IMR-90 (cell line): ENCODE measurements at regions not wholly inside any gene's neighbourhood (a gene's known extent, or its start where the extent isn't known, plus 50 kb on each side); places are given as distances from the start of the nearest gene placed in this dataset.

Experiments
- ATAC-seq: fragments of 200-7000 bp; cut with Tn5 transposase; 2 replicates; pipeline ENCODE4 v1.9.1; 2020; ENCODE audit warnings: low read depth, mild to moderate bottlenecking, moderate library complexity
- BruUV-seq: library from RNA; stranded (reverse); fragments of 400-500 nt; replicated peaks from 2 replicates; lab custom pipeline; 2021; lab: Mats Ljungman, UMichigan
- CTCF ChIA-PET: fragments of 300-600 bp; formaldehyde crosslinking; extraction: SDS; loops from one replicate; lab custom pipeline; 2021; ENCODE audit warnings: antibody characterized with exemption; lab: Yijun Ruan, JAX
- POLR2A ChIA-PET: fragments of 300-600 bp; sonication (Branson Sonifier 250); formaldehyde crosslinking; loops from one replicate; lab custom pipeline; 2022; ENCODE audit warnings: antibody characterized with exemption; ENCODE audit not compliant: unreplicated experiment; lab: Charles Lee
- DNase-seq: peaks from one replicate; pipeline ENCODE4 v3.0.0; 2013
- H2AFZ ChIP-seq: replicated peaks from 2 replicates; pipeline ENCODE3; 2013; ENCODE audit warnings: low read length, mild to moderate bottlenecking; ENCODE audit not compliant: poor library complexity
- H2AK5ac ChIP-seq: 2 replicates; pipeline ENCODE4 v1.6.1; 2013; ENCODE audit warnings: low read depth, low read length, inconsistent platforms
- H2AK9ac ChIP-seq: replicated peaks from 2 replicates; pipeline ENCODE3; 2013; ENCODE audit warnings: mild to moderate bottlenecking, low read depth, low read length, moderate library complexity; ENCODE audit not compliant: poor library complexity
- H2BK120ac ChIP-seq: 2 replicates; pipeline ENCODE4 v1.6.1; 2013; ENCODE audit warnings: low read depth, low read length, inconsistent platforms
- H2BK15ac ChIP-seq: 3 replicates; pipeline ENCODE4 v1.6.1; 2013; ENCODE audit warnings: low read depth, low read length, inconsistent platforms
- H2BK20ac ChIP-seq: 2 replicates; pipeline ENCODE4 v1.6.1; 2013; ENCODE audit warnings: low read depth, mild to moderate bottlenecking, inconsistent platforms, low read length, moderate library complexity
- H2BK5ac ChIP-seq: 2 replicates; pipeline ENCODE4 v1.6.1; 2013; ENCODE audit warnings: mild to moderate bottlenecking, low read depth, low read length, inconsistent platforms; ENCODE audit not compliant: poor library complexity, severe bottlenecking
- H3K14ac ChIP-seq: replicated peaks from 2 replicates; pipeline ENCODE4 v1.6.1; 2013; ENCODE audit warnings: low read depth, low read length, inconsistent platforms
- H3K18ac ChIP-seq: 2 replicates; pipeline ENCODE4 v1.6.1; 2013; ENCODE audit warnings: low read depth, low read length, control low read depth
- H3K23ac ChIP-seq: 2 replicates; pipeline ENCODE4 v1.6.1; 2013; ENCODE audit warnings: low read depth, low read length, inconsistent platforms
- H3K27ac ChIP-seq: 2 replicates; pipeline ENCODE4 v1.5.1; 2013; ENCODE audit warnings: mild to moderate bottlenecking, control low read depth, low read length; ENCODE audit not compliant: insufficient read depth
- H3K27me3 ChIP-seq: 2 replicates; pipeline ENCODE4 v1.6.1; 2013; ENCODE audit warnings: low read length; ENCODE audit not compliant: control insufficient read depth, insufficient read depth
- H3K36me3 ChIP-seq: 2 replicates; pipeline ENCODE4 v1.6.1; 2013; ENCODE audit warnings: low read length, mixed read lengths; ENCODE audit not compliant: control insufficient read depth, insufficient read depth
- H3K4ac ChIP-seq: 2 replicates; pipeline ENCODE4 v1.6.1; 2013; ENCODE audit warnings: low read depth, low read length, inconsistent platforms
- H3K4me1 ChIP-seq: 2 replicates; pipeline ENCODE4 v1.6.1; 2013; ENCODE audit warnings: low read length, mixed read lengths; ENCODE audit not compliant: control insufficient read depth, insufficient read depth
- H3K4me2 ChIP-seq: 2 replicates; pipeline ENCODE4 v1.6.1; 2013; ENCODE audit warnings: low read depth, mild to moderate bottlenecking, control low read depth, low read length, moderate library complexity
- H3K4me3 ChIP-seq: 2 replicates; pipeline ENCODE4 v1.5.1; 2013; ENCODE audit warnings: low read depth, mild to moderate bottlenecking, control low read depth, low read length, moderate library complexity; ENCODE audit not compliant: insufficient read depth
- H3K56ac ChIP-seq: 2 replicates; pipeline ENCODE4 v1.6.1; 2013; ENCODE audit warnings: low read length, inconsistent platforms; ENCODE audit not compliant: insufficient read depth; ENCODE audit errors: extremely low read depth
- H3K79me1 ChIP-seq, 2 experiments: 2 replicates each; pipeline ENCODE4 v1.6.1; 2013; ENCODE audit warnings: low read length in 2 of 2, inconsistent platforms in 1 of 2, low read depth in 1 of 2
- H3K9ac ChIP-seq: 2 replicates; pipeline ENCODE4 v1.6.1; 2013; ENCODE audit warnings: low read depth, low read length, control low read depth
- H3K9me1 ChIP-seq: 2 replicates; pipeline ENCODE4 v1.6.1; 2013; ENCODE audit warnings: low read length, inconsistent platforms; ENCODE audit not compliant: insufficient read depth
- H3K9me3 ChIP-seq: 2 replicates; pipeline ENCODE4 v1.6.1; 2013; ENCODE audit warnings: low read length; ENCODE audit not compliant: control insufficient read depth, insufficient read depth
- H4K20me1 ChIP-seq: 2 replicates; pipeline ENCODE4 v1.6.1; 2013; ENCODE audit warnings: low read length, inconsistent platforms; ENCODE audit not compliant: insufficient read depth
- H4K5ac ChIP-seq: 2 replicates; pipeline ENCODE4 v1.6.1; 2013; ENCODE audit warnings: mild to moderate bottlenecking, low read depth, low read length, control low read depth
- H4K8ac ChIP-seq, 2 experiments: 2 replicates each; pipeline ENCODE4 v1.6.1; 2013; ENCODE audit warnings: low read depth in 2 of 2, low read length in 2 of 2, control low read depth in 1 of 2, inconsistent platforms in 1 of 2
- H4K91ac ChIP-seq: 2 replicates; pipeline ENCODE4 v1.6.1; 2013; ENCODE audit warnings: low read depth, low read length, inconsistent platforms; ENCODE audit not compliant: insufficient read depth
- BHLHE40 ChIP-seq: fragments of 150-350 bp; IDR thresholded peaks from 2 replicates; pipeline ENCODE4 v1.6.1; 2016; ENCODE audit warnings: mild to moderate bottlenecking, low read depth, low read length
- CEBPB ChIP-seq: IDR thresholded peaks from 2 replicates; pipeline ENCODE4 v1.6.1; 2012; ENCODE audit warnings: low read depth, low read length, improper control_type of control experiment
- CHD1 ChIP-seq: IDR thresholded peaks from 2 replicates; pipeline ENCODE4 v1.6.1; 2012; ENCODE audit warnings: low read depth, low read length, improper control_type of control experiment
- MAFK ChIP-seq: IDR thresholded peaks from 2 replicates; pipeline ENCODE4 v1.6.1; 2012; ENCODE audit warnings: low read depth, low read length, improper control_type of control experiment
- MXI1 ChIP-seq: IDR thresholded peaks from 2 replicates; pipeline ENCODE4 v1.6.1; 2012; ENCODE audit warnings: low read depth, mild to moderate bottlenecking, low read length, moderate library complexity, borderline replicate concordance
- NFE2L2 ChIP-seq: fragments of 150-350 bp; IDR thresholded peaks from 2 replicates; pipeline ENCODE4 v1.6.1; 2016; ENCODE audit warnings: low read depth, mild to moderate bottlenecking, low read length
- RAD21 ChIP-seq: IDR thresholded peaks from 2 replicates; pipeline ENCODE4 v1.6.1; 2012; ENCODE audit warnings: low read length, improper control_type of control experiment
- RCOR1 ChIP-seq: IDR thresholded peaks from 2 replicates; pipeline ENCODE4 v1.6.1; 2012; ENCODE audit warnings: mild to moderate bottlenecking, low read length, improper control_type of control experiment; ENCODE audit not compliant: insufficient replicate concordance
- RFX5 ChIP-seq: IDR thresholded peaks from 2 replicates; pipeline ENCODE4 v1.8.0; 2012; ENCODE audit warnings: low read depth, mild to moderate bottlenecking, low read length, moderate library complexity
- WGBS, 2 experiments: methylation state at CpG; one replicate each; pipeline versions ENCODE4 v1.1.5 to v1.1.7; 2013; ENCODE audit warnings: missing lambda C conversion rate in 2 of 2; ENCODE audit not compliant: insufficient read length in 1 of 2; ENCODE audit errors: extremely low coverage in 2 of 2; 5-methylcytosine and 5-hydroxymethylcytosine counted together
- dilution Hi-C: fragments of 300-500 bp; cut with HindIII; formaldehyde crosslinking; loops from one replicate; pipeline ENCODE4 v1.14.3; 2018; ENCODE audit warnings: low sequenced_read_pairs; ENCODE audit not compliant: unreplicated experiment
- in situ Hi-C: fragments of 300-500 bp; cut with MboI; formaldehyde crosslinking; loops from 3 replicates; pipeline ENCODE4 v1.14.3; 2019; ENCODE audit warnings: low sequenced_read_pairs, inconsistent platforms, mixed read lengths
- intact Hi-C: fragments of 100-400 bp; cut with micrococcal nuclease; formaldehyde crosslinking; loops from 2 replicates; pipeline ENCODE4 v1.10.0; 2022
- TF ChIP-seq, protein P1 (sequence below): fragments of 150-350 bp; IDR thresholded peaks from 2 replicates; pipeline ENCODE4 v1.6.1; 2016; ENCODE audit warnings: low read depth, mild to moderate bottlenecking, low read length, moderate library complexity, borderline replicate concordance
- TF ChIP-seq, protein P2 (sequence below): fragments of 150-350 bp; IDR thresholded peaks from 2 replicates; pipeline ENCODE4 v1.6.1; 2017; ENCODE audit warnings: mild to moderate bottlenecking, antibody characterized with exemption, low read length, low read depth
- TF ChIP-seq, protein P3 (sequence below): conservative IDR thresholded peaks from 2 replicates; pipeline ENCODE4 v1.5.1; 2012; ENCODE audit warnings: mild to moderate bottlenecking, low read depth, low read length, improper control_type of control experiment

DNA sequence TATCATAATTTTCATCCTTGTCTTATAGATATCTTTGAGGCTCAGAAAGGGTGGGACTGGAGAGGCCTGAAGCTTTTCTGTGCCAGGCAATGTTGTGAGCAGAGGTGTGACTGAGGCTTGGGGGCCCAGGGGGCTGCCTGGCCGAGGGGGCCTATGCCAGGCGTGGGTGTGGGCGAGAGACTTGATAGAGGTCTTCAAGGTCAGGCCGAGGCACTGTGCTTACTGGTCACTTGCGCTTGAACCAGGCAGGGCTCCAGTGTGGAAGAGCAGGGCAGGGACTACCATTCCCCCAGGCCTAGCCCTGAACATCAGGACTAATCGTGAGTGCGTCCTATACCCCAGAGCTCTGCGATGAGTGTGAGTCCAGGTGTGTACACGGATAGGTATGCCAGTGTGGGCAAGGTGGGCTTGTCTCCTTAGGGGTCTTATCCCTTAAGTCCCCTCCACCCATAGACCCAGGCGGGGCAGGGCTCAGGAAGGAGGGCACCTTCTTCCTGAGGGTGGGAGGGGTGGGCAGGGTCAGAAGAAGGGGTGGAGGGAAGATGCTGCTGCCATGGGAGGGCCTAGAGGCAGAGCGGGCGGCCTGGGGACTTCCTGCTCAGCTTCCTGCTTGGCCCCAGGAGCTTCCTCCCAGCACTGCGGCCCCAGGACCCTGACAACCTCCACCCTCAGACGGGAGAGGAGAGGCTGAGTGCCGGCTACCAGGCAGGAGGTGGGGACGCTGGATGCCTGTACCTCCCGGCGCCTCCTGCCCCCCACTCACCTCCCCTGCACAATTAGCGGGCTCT, 84.7 kb downstream of the LINGO1 start (continued):
- no peak for TF ChIP-seq RCOR1

DNA sequence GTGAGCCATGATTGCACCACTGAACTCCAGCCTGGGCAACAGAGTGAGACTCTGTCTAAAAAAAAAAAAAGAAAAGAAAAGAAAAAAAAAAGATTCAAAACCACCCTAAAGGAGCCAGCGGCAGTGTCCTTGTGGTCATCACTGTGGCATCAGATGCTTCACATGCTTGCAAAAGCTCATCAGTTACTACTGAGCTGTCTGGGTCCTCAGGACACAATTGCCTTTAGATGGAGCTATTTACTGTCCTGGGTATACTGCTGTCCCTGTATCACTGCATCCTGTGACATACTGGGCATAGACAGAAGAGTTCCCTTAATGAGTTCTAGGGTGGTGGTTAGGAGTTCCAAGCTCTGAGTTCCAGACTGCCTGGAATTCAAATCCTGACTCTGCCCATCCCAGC, 85.8 kb downstream of the LINGO1 start:
- Histone ChIP-seq H3K79me1 (no peaks in the 10 kb centered on the region), H2BK120ac (no peak overlapping the region), H3K9me1 (peaks cover 7% of the 10 kb centered on the region; the same call in 1 of the 2 replicates), H2AK9ac (no peak overlapping the region), H2AFZ (no peak overlapping the region), H2BK5ac (no peak overlapping the region), H3K36me3 (no peaks in the 10 kb centered on the region), H4K91ac (no peak overlapping the region), H2BK15ac (no peak overlapping the region), H3K18ac (no peak overlapping the region), H3K23ac (no peak overlapping the region), H4K5ac (no peak overlapping the region), H3K4me2 (no peak overlapping the region), H3K4ac (no peak overlapping the region), H3K27me3 (no peaks in the 10 kb centered on the region), H3K9ac (no peak overlapping the region), H3K4me3 (no peak overlapping the region), H4K20me1 (no peaks in the 10 kb centered on the region), H3K56ac (no peak overlapping the region), H3K14ac (no peak overlapping the region), H2BK20ac (no peak overlapping the region), H3K4me1 (peaks cover 18% of the 10 kb centered on the region), H2AK5ac (no peak overlapping the region; the same call in 1 of the 2 replicates), H4K8ac (no peak overlapping the region), H3K9me3 (0 out of 2 replicates have a peak, but pooled peaks cover 4% of the 10 kb centered on the region), H3K27ac (no peak overlapping the region)
- ChIA-PET POLR2A (no interaction called here), CTCF (no interaction called here)
- no CpG with 5 or more reads among the region's 1 CpG for WGBS, 2 experiments
- in situ Hi-C loops (loop anchor here (10.0 kb wide), 1 partner anchor 522 kb away; no protein-coding TSS in a partner anchor), intact Hi-C loops (loop anchor here (2.0 kb wide), 1 partner anchor 126 kb away; the partner anchor contains the start of genes HMG20A and PEAK1), dilution Hi-C loops (no loop called here)
- no TSS peak for BruUV-seq
- TF ChIP-seq NFE2L2: no peak
- TF ChIP-seq, protein P1, sequence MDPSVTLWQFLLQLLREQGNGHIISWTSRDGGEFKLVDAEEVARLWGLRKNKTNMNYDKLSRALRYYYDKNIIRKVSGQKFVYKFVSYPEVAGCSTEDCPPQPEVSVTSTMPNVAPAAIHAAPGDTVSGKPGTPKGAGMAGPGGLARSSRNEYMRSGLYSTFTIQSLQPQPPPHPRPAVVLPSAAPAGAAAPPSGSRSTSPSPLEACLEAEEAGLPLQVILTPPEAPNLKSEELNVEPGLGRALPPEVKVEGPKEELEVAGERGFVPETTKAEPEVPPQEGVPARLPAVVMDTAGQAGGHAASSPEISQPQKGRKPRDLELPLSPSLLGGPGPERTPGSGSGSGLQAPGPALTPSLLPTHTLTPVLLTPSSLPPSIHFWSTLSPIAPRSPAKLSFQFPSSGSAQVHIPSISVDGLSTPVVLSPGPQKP: no peak
- no peak for TF ChIP-seq MXI1
- TF ChIP-seq CHD1: no peak
- TF ChIP-seq CEBPB: no peak
- no peak for TF ChIP-seq MAFK
- TF ChIP-seq, protein P2, sequence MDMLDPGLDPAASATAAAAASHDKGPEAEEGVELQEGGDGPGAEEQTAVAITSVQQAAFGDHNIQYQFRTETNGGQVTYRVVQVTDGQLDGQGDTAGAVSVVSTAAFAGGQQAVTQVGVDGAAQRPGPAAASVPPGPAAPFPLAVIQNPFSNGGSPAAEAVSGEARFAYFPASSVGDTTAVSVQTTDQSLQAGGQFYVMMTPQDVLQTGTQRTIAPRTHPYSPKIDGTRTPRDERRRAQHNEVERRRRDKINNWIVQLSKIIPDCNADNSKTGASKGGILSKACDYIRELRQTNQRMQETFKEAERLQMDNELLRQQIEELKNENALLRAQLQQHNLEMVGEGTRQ: no peak
- TF ChIP-seq, protein P3, sequence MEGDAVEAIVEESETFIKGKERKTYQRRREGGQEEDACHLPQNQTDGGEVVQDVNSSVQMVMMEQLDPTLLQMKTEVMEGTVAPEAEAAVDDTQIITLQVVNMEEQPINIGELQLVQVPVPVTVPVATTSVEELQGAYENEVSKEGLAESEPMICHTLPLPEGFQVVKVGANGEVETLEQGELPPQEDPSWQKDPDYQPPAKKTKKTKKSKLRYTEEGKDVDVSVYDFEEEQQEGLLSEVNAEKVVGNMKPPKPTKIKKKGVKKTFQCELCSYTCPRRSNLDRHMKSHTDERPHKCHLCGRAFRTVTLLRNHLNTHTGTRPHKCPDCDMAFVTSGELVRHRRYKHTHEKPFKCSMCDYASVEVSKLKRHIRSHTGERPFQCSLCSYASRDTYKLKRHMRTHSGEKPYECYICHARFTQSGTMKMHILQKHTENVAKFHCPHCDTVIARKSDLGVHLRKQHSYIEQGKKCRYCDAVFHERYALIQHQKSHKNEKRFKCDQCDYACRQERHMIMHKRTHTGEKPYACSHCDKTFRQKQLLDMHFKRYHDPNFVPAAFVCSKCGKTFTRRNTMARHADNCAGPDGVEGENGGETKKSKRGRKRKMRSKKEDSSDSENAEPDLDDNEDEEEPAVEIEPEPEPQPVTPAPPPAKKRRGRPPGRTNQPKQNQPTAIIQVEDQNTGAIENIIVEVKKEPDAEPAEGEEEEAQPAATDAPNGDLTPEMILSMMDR: no peak
- no peak for TF ChIP-seq RAD21
- TF ChIP-seq BHLHE40: no peak
- TF ChIP-seq RFX5: no peak
- TF ChIP-seq RCOR1: no peak
- DNase-seq (no peak), ATAC-seq (no peak)
